ENCODE measurements at regions not wholly inside any gene's neighbourhood (a gene's known extent, or its start where the extent isn't known, plus 50 kb on each side); places are given as distances from the start of the nearest gene placed in this dataset.
"Not testable (repeated sequence)": the region's sequence is repeated elsewhere in the genome, so short reads cannot be mapped to it uniquely, and the experiment has no call there.

- no peak for DNase-seq
Observed at GRCh38 chr2:12484536-12485115, 232.1 kb upstream of the TRIB2 start.

GRCh38 chr2:12486205-12487118 lies 230.3 kb upstream of the TRIB2 start:
- no peak for DNase-seq

DNA sequence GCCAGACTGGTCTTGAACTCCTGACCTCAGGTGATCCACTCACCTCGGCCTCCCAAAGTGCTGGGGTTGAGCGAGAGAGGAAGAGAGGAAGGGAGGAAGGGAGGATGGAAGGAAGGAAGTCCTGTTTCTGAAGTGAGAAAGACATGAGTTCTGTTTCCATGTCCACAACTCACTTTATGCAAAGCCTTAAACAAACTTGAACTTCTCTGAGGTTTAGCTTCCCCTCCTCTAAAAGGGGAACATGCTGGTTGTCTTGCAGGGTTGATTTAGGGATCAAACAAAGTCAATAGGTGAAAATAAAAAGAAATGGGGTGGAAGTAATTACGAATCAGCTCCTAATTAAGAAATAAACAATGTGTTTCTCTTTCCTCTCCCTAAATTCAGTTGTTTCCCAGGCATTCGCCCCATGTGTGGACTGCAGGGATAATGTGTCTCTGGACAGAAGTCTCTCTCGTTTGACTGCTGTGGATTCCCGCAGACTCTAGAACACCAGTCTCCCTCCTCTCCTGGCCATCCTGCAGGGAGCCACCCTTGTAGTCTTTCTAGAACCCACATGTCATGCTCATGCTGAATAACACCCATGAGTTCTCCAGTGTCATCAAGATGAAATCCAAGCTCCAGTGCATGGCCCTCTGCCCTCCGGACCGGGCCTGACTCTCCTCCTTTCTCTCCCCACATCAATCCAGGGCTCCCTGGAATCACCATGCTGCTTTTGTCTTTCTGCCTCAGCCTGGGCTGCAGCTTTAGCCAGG lies 229.3 kb upstream of the TRIB2 start:
- no peak for DNase-seq

GRCh38 chr2:12488352-12489318 lies 228.1 kb upstream of the TRIB2 start:
- no peak for DNase-seq

DNA sequence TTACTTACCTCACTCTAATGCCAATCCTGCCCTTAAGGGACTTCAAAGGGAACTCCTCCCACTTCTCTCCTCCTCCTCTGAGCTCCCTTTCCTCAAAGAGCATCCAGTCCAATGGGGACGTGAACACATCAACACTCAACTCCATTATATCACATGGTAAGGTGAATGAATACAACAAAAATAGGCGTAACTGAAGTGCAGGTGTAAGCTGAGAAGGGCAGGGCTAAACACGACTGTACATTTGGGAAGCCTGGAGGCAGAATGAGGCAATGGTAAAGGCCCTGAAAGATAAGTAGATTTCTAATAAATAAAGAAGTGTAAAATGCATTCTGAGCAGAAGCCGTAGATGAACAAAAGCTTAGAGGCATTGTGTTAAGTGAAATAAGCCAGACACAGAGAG lies 226.1 kb upstream of the TRIB2 start:
- no peak for DNase-seq

DNA sequence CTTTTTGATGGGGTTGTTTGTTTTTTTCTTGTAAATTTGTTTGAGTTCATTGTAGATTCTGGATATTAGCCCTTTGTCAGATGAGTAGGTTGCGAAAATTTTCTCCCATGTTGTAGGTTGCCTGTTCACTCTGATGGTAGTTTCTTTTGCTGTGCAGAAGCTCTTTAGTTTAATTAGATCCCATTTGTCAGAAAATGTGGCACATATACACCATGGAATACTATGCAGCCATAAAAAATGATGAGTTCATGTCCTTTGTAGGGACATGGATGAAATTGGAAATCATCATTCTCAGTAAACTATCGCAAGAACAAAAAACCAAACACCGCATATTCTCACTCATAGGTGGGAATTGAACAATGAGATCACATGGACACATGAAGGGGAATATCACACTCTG lies 224.4 kb upstream of the TRIB2 start:
- not testable (repeated sequence) for DNase-seq

- no peak for DNase-seq
Observed at GRCh38 chr2:12493031-12493513, 223.7 kb upstream of the TRIB2 start.

DNA sequence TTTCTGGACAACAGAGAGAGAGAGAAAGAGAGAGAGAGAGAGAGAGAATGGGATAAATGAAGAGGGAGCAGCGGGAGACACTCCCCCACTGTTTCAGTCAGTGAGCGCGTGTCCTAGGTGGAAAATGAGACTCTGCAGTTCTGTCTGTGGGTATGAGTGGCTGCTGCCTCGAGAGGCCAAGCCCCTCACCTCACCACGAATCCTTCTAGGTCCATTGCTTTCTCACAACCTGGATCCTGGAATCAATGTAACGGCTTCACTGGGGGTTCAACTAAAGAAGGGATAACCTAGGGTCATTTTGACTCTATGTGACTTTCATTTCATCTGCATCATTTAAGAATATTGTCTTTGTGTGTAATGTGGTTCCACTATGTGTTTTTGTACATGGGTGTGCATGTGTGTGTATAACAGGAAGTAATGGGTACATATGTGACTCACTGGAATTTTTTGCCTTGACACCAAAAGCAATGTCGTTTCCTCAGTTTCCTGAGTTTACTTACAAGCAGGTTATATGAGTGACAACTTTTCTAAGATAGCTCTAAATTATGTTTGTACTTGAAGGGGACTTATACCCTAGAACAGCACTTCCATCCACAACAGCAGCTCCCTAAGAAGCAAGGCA lies 221.4 kb upstream of the TRIB2 start:
- DNase-seq: no peak

GRCh38 chr2:12498286-12498685 lies 218.4 kb upstream of the TRIB2 start:
- no peak for DNase-seq

- no peak for DNase-seq
Observed at GRCh38 chr2:12498704-12499103, 218.0 kb upstream of the TRIB2 start.

GRCh38 chr2:12500899-12501298 lies 215.8 kb upstream of the TRIB2 start:
- DNase-seq: no peak

GRCh38 chr2:12501469-12502158 lies 215.1 kb upstream of the TRIB2 start:
- DNase-seq: no peak

DNA sequence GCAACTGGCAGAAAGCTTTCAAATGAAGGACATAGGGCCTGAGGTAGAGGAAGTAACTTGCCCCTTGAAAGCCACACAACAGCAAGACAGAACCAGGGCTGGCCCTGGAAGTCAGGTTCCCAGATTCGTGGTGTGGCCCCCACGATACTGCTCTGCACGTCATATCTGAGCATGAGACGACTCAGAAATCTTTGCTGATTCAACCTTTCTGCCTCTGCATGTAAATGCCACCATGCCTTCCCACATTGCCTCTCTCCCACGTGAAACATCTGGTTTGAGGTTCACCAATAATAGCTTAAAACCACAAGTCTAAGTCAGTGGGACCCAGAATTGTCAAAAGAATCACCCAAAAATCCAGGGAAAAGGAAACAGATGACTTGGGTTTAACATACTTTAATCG lies 214.0 kb upstream of the TRIB2 start:
- DNase-seq: no peak

DNA sequence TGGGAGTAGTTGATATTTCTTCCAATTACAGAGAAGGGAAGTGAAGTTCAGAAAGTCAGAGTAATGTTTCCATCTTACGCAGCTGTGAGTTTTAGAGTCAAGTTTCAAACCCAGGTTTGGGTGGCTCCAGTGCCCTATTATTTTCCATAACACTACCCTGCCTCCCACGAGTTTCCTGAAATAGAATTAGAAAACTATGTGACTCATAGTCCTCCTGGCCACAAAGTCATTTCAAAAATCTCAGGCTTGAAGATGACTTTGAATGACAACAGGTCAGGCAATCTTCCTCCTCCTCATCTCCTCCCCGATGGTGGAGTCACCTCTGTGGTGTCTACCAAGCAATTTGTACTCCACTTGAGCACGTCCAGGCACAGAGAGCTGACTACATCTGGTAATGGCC lies 212.3 kb upstream of the TRIB2 start:
- DNase-seq: no peak

DNA sequence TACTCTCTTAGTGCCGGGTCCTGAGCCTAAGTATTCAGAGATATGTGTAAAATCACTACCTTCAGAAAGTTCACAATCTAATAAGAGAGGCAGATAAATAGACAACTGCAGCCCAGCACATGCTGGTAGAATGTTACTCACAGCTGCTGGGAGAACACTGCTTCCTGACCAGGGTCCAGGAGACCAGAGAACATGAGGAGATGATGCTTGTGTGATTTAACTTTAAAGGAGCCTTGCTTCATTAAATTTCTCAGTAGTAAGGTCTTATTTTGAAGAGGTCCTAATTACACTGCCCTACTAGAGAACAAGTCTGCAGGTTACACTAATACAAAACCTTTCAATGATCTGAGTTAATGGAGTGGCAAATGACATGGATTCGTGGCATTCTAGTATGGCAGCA lies 209.9 kb upstream of the TRIB2 start:
- no peak for DNase-seq

GRCh38 chr2:12507295-12507694 lies 209.4 kb upstream of the TRIB2 start:
- no peak for DNase-seq

DNA sequence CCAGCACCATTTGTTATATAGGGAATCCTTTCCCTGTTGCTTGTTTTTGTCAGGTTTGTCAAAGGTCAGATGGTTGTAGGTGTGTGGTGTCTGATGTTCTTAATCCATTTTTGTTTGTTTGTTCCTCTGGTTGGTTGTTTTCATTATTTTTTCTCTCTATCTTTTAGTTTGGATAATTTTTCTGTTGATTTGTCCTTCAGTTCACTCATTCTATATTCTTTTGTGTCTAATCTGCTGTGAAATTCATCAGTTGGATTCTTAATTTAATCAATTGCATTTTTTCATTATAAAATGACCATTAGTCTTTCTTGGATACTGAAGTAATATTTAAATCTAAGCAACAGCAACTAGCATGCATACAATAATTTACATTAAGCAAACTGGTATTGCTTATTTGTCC lies 206.7 kb upstream of the TRIB2 start:
- DNase-seq: no peak

DNA sequence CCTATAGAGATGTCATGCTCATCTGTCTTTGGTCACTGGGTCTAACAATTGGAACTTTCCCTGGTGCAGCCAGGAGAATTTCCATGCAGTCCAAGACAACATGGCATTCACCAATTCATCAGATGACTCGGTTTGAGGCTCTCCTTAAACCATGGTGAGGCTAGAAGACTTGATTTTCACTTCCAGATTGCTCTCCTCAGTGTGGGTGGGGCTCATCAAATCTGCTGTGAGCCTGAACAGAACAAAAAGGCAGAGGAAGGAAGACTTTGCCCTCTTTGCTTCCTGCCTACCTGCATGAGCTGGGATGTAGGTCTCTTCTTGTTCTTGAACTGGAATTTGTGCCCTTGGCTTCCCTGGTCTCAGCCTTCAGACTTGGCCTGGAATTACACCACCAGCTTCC lies 203.4 kb upstream of the TRIB2 start:
- no peak for DNase-seq

- no peak for DNase-seq
Observed at GRCh38 chr2:12514168-12514567, 202.6 kb upstream of the TRIB2 start.

DNA sequence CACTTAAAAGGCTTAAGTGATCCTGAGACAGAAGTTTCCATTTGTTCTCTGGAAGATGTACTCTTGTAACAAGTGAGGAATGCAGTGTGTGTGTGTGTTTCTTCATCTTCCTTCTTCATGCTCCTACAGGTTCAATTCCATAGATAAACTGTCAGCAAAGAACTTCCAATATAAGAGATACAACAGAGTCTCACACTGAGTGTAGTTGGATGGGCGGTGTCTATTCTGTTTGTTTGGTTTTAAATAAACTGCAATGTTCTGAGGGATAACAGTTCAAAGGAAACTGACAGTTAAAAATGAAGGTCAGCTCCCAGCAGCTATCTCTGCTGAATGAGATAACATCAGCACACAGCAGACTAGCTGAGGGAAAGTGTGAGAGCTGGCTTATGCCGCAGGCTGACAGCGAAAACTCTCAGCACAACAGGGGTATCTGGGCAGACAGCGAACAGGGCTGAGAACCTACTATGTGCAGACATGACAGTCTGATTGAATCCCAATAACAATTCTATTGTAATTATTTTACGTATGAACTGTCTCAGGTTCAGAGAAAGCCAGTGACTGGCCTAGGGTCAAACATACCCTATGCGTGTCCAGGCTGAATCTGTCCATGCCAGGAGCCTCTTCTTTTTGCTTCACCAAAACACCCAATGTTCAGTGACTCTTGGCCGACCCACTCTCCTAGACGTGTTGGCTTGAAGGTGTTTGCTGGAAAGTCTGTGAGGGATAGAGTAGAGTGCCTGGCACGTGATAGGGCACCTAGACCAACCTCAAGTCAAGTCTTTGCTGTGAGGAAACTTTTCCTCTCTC lies 201.9 kb upstream of the TRIB2 start:
- DNase-seq: no peak

All from NCI-H1930 (cell line).